GM12875 (cell line): ENCODE measurements at regions not wholly inside any gene's neighbourhood (a gene's known extent, or its start where the extent isn't known, plus 50 kb on each side); places are given as distances from the start of the nearest gene placed in this dataset.

ENCODE experiments used
- H3K4me3 ChIP-seq: one replicate; pipeline ENCODE4 v1.5.1; 2011; ENCODE audit warnings: low read depth, low read length, control low read depth
- TF ChIP-seq, protein P1 (sequence below): IDR thresholded peaks from 2 replicates; pipeline ENCODE4 v1.5.1; 2011; ENCODE audit warnings: low read depth, mild to moderate bottlenecking, control low read depth, inconsistent platforms, low read length, moderate library complexity, borderline replicate concordance; ENCODE audit not compliant: insufficient read depth

GRCh38 chr15:54962637-54963036 is 234.1 kb downstream of the RSL24D1 start:
- TF ChIP-seq, protein P1, sequence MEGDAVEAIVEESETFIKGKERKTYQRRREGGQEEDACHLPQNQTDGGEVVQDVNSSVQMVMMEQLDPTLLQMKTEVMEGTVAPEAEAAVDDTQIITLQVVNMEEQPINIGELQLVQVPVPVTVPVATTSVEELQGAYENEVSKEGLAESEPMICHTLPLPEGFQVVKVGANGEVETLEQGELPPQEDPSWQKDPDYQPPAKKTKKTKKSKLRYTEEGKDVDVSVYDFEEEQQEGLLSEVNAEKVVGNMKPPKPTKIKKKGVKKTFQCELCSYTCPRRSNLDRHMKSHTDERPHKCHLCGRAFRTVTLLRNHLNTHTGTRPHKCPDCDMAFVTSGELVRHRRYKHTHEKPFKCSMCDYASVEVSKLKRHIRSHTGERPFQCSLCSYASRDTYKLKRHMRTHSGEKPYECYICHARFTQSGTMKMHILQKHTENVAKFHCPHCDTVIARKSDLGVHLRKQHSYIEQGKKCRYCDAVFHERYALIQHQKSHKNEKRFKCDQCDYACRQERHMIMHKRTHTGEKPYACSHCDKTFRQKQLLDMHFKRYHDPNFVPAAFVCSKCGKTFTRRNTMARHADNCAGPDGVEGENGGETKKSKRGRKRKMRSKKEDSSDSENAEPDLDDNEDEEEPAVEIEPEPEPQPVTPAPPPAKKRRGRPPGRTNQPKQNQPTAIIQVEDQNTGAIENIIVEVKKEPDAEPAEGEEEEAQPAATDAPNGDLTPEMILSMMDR = no peak
- H3K4me3 ChIP-seq = no peak overlapping the region

- TF ChIP-seq, protein P1 = no peak
- no peak overlapping the region for H3K4me3 ChIP-seq
Measured at GRCh38 chr15:54960266-54960665, 236.5 kb downstream of the RSL24D1 start.

- H3K4me3 ChIP-seq = no peak overlapping the region
- TF ChIP-seq, protein P1 = no peak
Measured at GRCh38 chr15:54941417-54941816, 255.3 kb downstream of the RSL24D1 start.

DNA sequence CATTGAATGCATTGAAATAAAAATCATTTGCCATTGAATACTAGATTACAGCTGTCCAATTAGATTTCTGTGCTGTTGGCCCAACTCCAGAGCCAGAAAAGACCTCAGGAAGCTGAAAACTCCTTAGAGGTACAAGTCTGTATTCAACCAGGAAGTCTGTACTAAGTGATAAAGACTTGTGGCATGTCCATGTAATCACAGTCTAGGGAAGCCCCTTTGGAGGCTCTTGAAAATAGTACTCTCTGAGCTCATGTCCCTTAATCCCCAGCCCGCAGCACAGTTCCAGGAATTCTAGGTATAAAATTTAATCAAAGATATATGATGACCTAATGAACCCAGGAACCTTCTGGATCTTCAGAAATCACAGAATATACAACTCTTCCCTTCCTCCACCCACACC is 279.4 kb downstream of the RSL24D1 start:
- TF ChIP-seq, protein P1 = no peak
- no peak overlapping the region for H3K4me3 ChIP-seq

- H3K4me3 ChIP-seq = no peak overlapping the region
- TF ChIP-seq, protein P1 = no peak
Measured at GRCh38 chr15:54915380-54915779, 281.4 kb downstream of the RSL24D1 start.

DNA sequence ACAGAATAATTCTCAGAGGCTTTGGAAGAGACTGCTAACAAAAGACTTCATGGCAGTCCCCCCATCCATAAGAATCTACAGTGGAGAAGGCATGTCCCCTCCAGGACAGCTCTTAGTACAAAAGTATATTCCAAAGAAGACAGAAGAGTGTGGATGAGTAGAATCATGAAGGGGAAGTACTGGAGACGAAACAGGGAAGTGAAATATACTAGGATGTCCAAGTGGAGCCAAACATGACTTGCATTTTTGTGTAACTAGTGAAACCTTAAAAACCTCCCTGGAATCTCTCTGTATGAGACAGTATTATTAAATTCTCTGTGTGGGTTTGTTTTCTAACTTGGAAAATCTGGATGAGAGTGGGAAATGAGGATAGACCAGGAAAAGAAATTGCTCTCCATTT is 312.4 kb downstream of the RSL24D1 start:
- no peak overlapping the region for H3K4me3 ChIP-seq
- TF ChIP-seq, protein P1 = no peak

DNA sequence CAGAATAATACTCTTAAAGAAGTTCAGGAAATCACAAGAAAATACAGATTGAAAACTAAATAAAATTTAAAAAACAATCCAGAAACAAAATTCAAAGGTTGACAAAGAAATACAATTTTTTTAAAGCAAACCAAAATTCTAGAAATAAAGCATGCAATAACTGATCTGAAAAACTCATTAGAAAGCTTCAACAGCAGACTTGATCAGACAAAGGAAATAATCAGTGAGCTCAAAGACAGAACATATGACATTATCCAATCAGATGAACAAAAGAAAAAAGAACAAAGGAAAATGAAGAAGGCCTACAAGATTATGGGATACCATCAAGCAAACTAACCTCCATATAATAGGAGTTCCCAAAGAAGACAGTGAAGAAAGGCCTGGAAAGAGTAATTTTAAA is 336.8 kb downstream of the RSL24D1 start:
- H3K4me3 ChIP-seq = no peak overlapping the region
- TF ChIP-seq, protein P1 = no peak
